Keratinocyte (primary cell): ENCODE measurements at regions not wholly inside any gene's neighbourhood (a gene's known extent, or its start where the extent isn't known, plus 50 kb on each side); places are given as distances from the start of the nearest gene placed in this dataset.

Source experiments
- CTCF ChIP-seq, 3 experiments: IDR thresholded peaks in 1 of 3; conservative IDR thresholded peaks in 1 of 3; optimal IDR thresholded peaks in 1 of 3; 2 replicates in 2 of 3; 3 replicates in 1 of 3; pipeline versions ENCODE3 to v1.5.1; 2011; ENCODE audit warnings: low read length in 3 of 3, mild to moderate bottlenecking in 3 of 3, moderate library complexity in 2 of 3, control low read depth in 1 of 3, inconsistent platforms in 1 of 3; ENCODE audit not compliant: insufficient read depth in 2 of 3; ENCODE audit errors: extremely low read depth in 1 of 3
- EZH2 ChIP-seq: IDR thresholded peaks from one replicate; pipeline ENCODE4 v1.6.1; 2012; ENCODE audit warnings: inconsistent platforms, mild to moderate bottlenecking, low read length, moderate library complexity

- TF ChIP-seq CTCF (optimal IDR thresholded peaks at IDR 0.05 in 1 of 3, IDR thresholded peaks at IDR 0.05 in 1 of 3, conservative IDR thresholded peaks at IDR 0.05 in 1 of 3; ENCODE audit: extremely low read depth in 1 of 3, insufficient read depth in 2 of 3, low read length in 3 of 3) (no peak), EZH2 (no peak)
Observed at GRCh38 chr1:4395676-4396075, 258.7 kb upstream of the AJAP1 start.
